DOHH2 (cell line): ENCODE measurements at regions not wholly inside any gene's neighbourhood (a gene's known extent, or its start where the extent isn't known, plus 50 kb on each side); places are given as distances from the start of the nearest gene placed in this dataset.
A peak's percentile ranks its signal among the peaks of the same experiment; 100 is the strongest.

Source experiments
- H3F3A ChIP-seq: fragments of 200-600 bp; sonication (generic), shearing (Covaris generic); 2 replicates; pipeline ENCODE4 v1.6.0; 2016; ENCODE audit warnings: antibody characterized with exemption, mild to moderate bottlenecking; ENCODE audit not compliant: control insufficient read depth, insufficient read depth
- H3K27ac ChIP-seq: fragments of 200-600 bp; sonication (generic); 2 replicates; pipeline ENCODE4 v1.5.1; 2014; ENCODE audit warnings: low read depth, mild to moderate bottlenecking, low read length, moderate library complexity
- H3K27me3 ChIP-seq: fragments of 200-600 bp; sonication (generic); 2 replicates; pipeline ENCODE4 v1.6.1; 2014; ENCODE audit warnings: mild to moderate bottlenecking, low read length, mixed read lengths; ENCODE audit not compliant: control insufficient read depth
- H3K36me3 ChIP-seq: fragments of 200-600 bp; sonication (generic); 2 replicates; pipeline ENCODE4 v1.6.1; 2014; ENCODE audit warnings: mild to moderate bottlenecking, low read length, moderate library complexity, mixed read lengths; ENCODE audit not compliant: control insufficient read depth
- H3K4me1 ChIP-seq: fragments of 200-600 bp; sonication (generic); 2 replicates; pipeline ENCODE4 v1.6.1; 2014; ENCODE audit warnings: mild to moderate bottlenecking, low read length, mixed read lengths; ENCODE audit not compliant: control insufficient read depth
- H3K4me2 ChIP-seq: fragments of 200-600 bp; sonication (generic); 2 replicates; pipeline ENCODE4 v1.6.0; 2014; ENCODE audit warnings: mild to moderate bottlenecking, low read length, moderate library complexity
- H3K4me3 ChIP-seq: fragments of 200-600 bp; sonication (generic); 2 replicates; pipeline ENCODE4 v1.5.1; 2014; ENCODE audit warnings: mild to moderate bottlenecking, low read length, mixed read lengths
- H3K79me2 ChIP-seq: fragments of 200-600 bp; sonication (generic); 2 replicates; pipeline ENCODE4 v1.6.1; 2014; ENCODE audit warnings: mild to moderate bottlenecking, low read length, mixed read lengths; ENCODE audit not compliant: control insufficient read depth
- H3K9me2 ChIP-seq: fragments of 200-600 bp; sonication (generic); replicated peaks from 2 replicates; pipeline ENCODE4 v1.6.1; 2014; ENCODE audit warnings: mild to moderate bottlenecking, low read length, mixed read lengths; ENCODE audit not compliant: control insufficient read depth
- H3K9me3 ChIP-seq: fragments of 200-600 bp; sonication (generic); 2 replicates; pipeline ENCODE4 v1.6.1; 2014; ENCODE audit warnings: antibody characterized with exemption, low read length, mixed read lengths; ENCODE audit not compliant: control insufficient read depth, insufficient read depth
- H4K20me1 ChIP-seq: fragments of 200-600 bp; sonication (generic); 2 replicates; pipeline ENCODE4 v1.6.0; 2014; ENCODE audit warnings: low read depth, mild to moderate bottlenecking, antibody characterized with exemption, low read length, moderate library complexity; ENCODE audit not compliant: control insufficient read depth, insufficient read depth
- EZH2phosphoT487 ChIP-seq: fragments of 200-600 bp; sonication (generic); IDR thresholded peaks from 2 replicates; pipeline ENCODE4 v1.6.1; 2017; ENCODE audit warnings: borderline replicate concordance, mild to moderate bottlenecking, antibody characterized with exemption, low read length, moderate library complexity, mixed read lengths
- TF ChIP-seq, protein P1 (sequence below): fragments of 200-600 bp; sonication (generic); IDR thresholded peaks from one replicate; pipeline ENCODE4 v1.5.1; 2014; ENCODE audit warnings: antibody characterized with exemption, mild to moderate bottlenecking, low read depth, low read length; ENCODE audit not compliant: poor library complexity, severe bottlenecking

DNA sequence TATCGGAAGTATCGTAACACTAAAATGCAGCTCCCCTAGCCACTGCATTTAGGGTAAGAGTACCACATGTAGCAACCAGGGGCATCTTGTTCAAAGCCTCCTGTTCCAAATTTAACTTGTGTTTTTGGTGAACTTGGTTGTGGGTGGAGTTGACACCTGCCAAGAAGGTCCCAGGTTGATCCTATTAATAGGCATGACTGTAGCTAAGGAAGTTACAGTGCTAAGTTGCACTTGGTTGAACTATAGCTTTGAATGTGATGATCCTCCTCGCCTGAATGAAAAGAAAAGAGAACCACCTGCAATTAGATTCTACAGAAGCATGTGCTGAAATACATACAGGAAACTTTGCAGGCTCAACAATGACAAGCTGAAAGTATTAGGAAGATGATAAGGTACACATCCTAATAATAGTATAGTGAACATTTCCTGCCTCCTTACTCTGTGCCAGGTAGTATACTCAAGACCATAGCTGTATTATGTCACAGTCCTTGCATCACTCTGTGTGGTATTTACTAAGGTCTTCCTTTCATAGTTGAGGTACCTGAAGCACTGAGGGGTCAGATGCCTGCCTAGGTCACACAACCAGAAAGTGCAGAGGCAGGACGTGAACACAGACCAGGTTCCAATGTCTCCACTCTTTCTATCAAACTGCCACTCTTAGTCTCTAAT lies 64.5 kb upstream of the PIP5K1B start:
- Histone ChIP-seq H3K4me2 (peak overlapping the region; percentile 69), H3K4me1 (peaks cover 81% of the 10 kb centered on the region), H3K4me3 (peak overlapping the region; percentile 56), H4K20me1 (no peaks in the 10 kb centered on the region), H3K27ac (peak overlapping the region; percentile 77), H3K36me3 (peaks cover 9% of the 10 kb centered on the region; the same call in 1 of the 2 replicates), H3F3A (peaks cover 37% of the 10 kb centered on the region), H3K9me2 (no peaks in the 10 kb centered on the region), H3K79me2 (no peaks in the 10 kb centered on the region), H3K27me3 (no peaks in the 10 kb centered on the region), H3K9me3 (no peaks in the 10 kb centered on the region)
- no peak for TF ChIP-seq EZH2phosphoT487
- TF ChIP-seq, protein P1, sequence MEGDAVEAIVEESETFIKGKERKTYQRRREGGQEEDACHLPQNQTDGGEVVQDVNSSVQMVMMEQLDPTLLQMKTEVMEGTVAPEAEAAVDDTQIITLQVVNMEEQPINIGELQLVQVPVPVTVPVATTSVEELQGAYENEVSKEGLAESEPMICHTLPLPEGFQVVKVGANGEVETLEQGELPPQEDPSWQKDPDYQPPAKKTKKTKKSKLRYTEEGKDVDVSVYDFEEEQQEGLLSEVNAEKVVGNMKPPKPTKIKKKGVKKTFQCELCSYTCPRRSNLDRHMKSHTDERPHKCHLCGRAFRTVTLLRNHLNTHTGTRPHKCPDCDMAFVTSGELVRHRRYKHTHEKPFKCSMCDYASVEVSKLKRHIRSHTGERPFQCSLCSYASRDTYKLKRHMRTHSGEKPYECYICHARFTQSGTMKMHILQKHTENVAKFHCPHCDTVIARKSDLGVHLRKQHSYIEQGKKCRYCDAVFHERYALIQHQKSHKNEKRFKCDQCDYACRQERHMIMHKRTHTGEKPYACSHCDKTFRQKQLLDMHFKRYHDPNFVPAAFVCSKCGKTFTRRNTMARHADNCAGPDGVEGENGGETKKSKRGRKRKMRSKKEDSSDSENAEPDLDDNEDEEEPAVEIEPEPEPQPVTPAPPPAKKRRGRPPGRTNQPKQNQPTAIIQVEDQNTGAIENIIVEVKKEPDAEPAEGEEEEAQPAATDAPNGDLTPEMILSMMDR, result no peak

DNA sequence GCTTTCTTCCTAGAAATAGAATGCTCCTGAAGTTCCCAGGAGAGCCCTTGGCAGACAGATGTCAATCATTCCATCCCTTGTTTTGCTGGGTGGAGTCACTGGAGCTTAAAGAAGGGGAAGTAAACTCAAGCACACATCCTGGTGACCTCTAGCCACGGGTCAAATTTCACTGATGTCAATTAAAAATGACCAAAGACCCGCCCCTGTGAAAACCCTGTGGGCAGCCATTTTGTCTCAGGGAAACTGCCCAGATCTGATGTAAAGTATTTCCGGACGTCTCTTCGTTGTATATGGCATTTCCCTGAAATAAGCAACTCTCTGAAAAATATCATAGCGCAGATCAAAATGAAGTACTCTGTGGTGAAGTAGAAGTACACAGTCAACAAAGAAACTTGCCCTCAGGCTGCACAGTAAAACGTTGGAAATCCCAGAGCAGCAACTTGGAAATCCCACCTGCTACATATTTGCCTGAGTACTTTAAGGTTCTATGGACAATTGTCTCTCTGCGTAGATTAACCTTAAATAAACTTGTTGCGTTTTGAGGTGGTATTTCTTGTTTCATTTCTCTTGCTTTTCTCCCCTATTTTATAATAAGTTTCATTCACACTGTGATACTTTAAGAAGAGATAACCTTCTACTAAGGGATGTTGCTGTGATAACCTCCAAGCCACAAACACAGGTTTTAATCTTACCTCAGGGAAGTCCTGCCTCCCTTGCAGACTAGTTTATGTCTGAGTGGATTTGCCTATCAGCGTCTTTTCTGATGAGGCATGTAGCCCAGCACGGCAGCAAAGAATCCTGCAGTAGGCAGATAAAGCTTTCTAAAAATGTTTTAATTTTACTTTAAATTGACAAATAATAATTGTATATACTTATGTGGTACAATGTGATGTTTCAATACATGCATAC lies 60.9 kb upstream of the PIP5K1B start:
- Histone ChIP-seq H4K20me1 (no peaks in the 10 kb centered on the region), H3K79me2 (no peaks in the 10 kb centered on the region), H3K4me1 (peaks cover 67% of the 10 kb centered on the region), H3K27me3 (no peaks in the 10 kb centered on the region), H3K9me3 (no peaks in the 10 kb centered on the region), H3K4me2 (peak overlapping the region; percentile 72), H3K36me3 (peaks cover 9% of the 10 kb centered on the region; the same call in 1 of the 2 replicates), H3K27ac (peak overlapping the region; percentile 63), H3K4me3 (peak overlapping the region; percentile 59), H3F3A (peaks cover 37% of the 10 kb centered on the region), H3K9me2 (no peaks in the 10 kb centered on the region)
- TF ChIP-seq, protein P1, result no peak
- no peak for TF ChIP-seq EZH2phosphoT487

DNA sequence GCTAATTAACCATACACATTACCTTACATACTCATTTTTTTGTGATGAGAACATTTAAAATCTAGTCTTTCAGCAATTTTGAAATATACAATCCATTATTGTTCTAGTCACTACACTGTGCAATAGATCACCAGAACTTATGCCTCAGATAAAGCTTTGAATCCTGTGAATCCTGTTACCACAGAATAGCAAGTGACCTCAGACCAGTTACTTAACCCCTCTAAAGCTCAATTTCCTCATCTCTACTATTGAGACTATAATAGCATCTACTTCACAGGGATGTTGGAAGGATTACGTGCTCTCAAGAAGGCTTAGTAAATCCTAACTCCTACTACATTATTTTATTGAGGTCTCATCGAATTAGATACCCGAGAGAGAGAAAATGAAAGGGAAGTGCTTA lies 60.2 kb upstream of the PIP5K1B start:
- no peaks in the 10 kb centered on the region for H3K79me2 ChIP-seq
- H3K9me3 ChIP-seq, result no peaks in the 10 kb centered on the region
- H3K4me1 ChIP-seq, result peaks cover 60% of the 10 kb centered on the region
- H3K27me3 ChIP-seq, result no peaks in the 10 kb centered on the region
- no peaks in the 10 kb centered on the region for H4K20me1 ChIP-seq
- peaks cover 4% of the 10 kb centered on the region; the same call in 1 of the 2 replicates for H3K36me3 ChIP-seq
- peaks cover 32% of the 10 kb centered on the region for H3F3A ChIP-seq
- TF ChIP-seq, protein P1, result no peak
- no peak for TF ChIP-seq EZH2phosphoT487
- H3K4me2 ChIP-seq, result peak overlapping the region; percentile 72
- H3K4me3 ChIP-seq, result peak overlapping the region; percentile 59
- no peaks in the 10 kb centered on the region for H3K9me2 ChIP-seq
- H3K27ac ChIP-seq, result peak overlapping the region; percentile 63
